ENCODE measurements at regions not wholly inside any gene's neighbourhood (a gene's known extent, or its start where the extent isn't known, plus 50 kb on each side); places are given as distances from the start of the nearest gene placed in this dataset.

DNA sequence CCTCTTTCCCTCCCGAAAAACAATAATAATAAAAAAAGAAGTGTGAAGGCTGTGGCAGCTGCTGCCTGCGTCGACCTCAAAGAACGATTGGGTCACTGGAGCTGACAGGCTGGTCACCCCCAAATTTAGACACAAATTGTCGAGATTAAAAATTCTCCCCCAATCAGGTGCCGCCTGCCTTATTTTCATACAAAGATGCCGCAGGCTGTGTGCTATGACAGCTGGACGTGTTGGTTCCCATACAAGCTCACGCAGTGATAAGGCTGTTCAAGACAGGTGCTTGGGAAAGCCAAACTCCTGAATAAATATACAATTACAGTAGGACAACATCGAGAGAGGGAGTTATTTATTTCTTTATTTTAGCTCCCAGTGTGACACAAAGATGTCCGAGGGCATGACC, 1041.8 kb downstream of the VRK1 start:
- Histone ChIP-seq H2AFZ (ENCODE audit: low read length) (no peak overlapping the region), H3K36me3 (replicated peaks in 1 of 2; ENCODE audit: control insufficient read depth in 1 of 2, insufficient read depth in 2 of 2, low read length in 2 of 2) (no peaks in the 10 kb centered on the region), H3K4me1 (ENCODE audit: insufficient read depth, low read length) (no peaks in the 10 kb centered on the region), H3K79me2 (ENCODE audit: insufficient read depth, low read length) (no peaks in the 10 kb centered on the region), H4K20me1 (ENCODE audit: insufficient read depth, low read length) (no peaks in the 10 kb centered on the region), H3K27me3 (ENCODE audit: control insufficient read depth in 1 of 2, insufficient read depth in 2 of 2, low read length in 2 of 2) (no peaks in the 10 kb centered on the region; a peak in 1 of 5 replicates), H3K27ac (ENCODE audit: extremely low read length, insufficient read depth, low read length) (no peak overlapping the region), H3K9me3 (ENCODE audit: low read length) (peaks cover 41% of the 10 kb centered on the region; the same call in 1 of the 2 replicates), H3K9ac (ENCODE audit: insufficient read depth, low read depth, low read length) (no peak overlapping the region), H3K4me2 (ENCODE audit: low read depth, low read length) (no peak overlapping the region), H3K4me3 (replicated peaks in 1 of 3; ENCODE audit: insufficient read depth in 1 of 3, low read depth in 2 of 3, low read length in 3 of 3) (no peak overlapping the region)
- 20% methylated on average over 11 of the region's 11 CpGs for WGBS (ENCODE audit: low lambda C conversion rate)
- FAIRE-seq: no peak
- intact Hi-C loops (cut with micrococcal nuclease; ENCODE audit: unreplicated experiment): no loop called here
- ChIA-PET CTCF (ENCODE audit: low intra/inter-chr PET ratio, low total read pairs) (no interaction called here), POLR2A (no interaction called here)
- no peak for DNase-seq (ENCODE audit: low spot score)
- no TSS peak for BruUV-seq (replicated peaks)
- in situ Hi-C loops (cut with HindIII; ENCODE audit: extremely low pct_ligation_motif_present, low pct_unique_long_range_greater_than_20kb): no loop called here
- TF ChIP-seq SNRNP70 (IDR thresholded peaks at IDR 0.05; ENCODE audit: low read depth, low read length): no peak
- no peak for TF ChIP-seq ZSCAN9 (CRISPR knock-in tag; IDR thresholded peaks at IDR 0.05; ENCODE audit: borderline replicate concordance)
- TF ChIP-seq, protein P1, sequence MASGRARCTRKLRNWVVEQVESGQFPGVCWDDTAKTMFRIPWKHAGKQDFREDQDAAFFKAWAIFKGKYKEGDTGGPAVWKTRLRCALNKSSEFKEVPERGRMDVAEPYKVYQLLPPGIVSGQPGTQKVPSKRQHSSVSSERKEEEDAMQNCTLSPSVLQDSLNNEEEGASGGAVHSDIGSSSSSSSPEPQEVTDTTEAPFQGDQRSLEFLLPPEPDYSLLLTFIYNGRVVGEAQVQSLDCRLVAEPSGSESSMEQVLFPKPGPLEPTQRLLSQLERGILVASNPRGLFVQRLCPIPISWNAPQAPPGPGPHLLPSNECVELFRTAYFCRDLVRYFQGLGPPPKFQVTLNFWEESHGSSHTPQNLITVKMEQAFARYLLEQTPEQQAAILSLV (CRISPR knock-in tag; IDR thresholded peaks at IDR 0.05; ENCODE audit: borderline replicate concordance): no peak
- TF ChIP-seq, protein P2, sequence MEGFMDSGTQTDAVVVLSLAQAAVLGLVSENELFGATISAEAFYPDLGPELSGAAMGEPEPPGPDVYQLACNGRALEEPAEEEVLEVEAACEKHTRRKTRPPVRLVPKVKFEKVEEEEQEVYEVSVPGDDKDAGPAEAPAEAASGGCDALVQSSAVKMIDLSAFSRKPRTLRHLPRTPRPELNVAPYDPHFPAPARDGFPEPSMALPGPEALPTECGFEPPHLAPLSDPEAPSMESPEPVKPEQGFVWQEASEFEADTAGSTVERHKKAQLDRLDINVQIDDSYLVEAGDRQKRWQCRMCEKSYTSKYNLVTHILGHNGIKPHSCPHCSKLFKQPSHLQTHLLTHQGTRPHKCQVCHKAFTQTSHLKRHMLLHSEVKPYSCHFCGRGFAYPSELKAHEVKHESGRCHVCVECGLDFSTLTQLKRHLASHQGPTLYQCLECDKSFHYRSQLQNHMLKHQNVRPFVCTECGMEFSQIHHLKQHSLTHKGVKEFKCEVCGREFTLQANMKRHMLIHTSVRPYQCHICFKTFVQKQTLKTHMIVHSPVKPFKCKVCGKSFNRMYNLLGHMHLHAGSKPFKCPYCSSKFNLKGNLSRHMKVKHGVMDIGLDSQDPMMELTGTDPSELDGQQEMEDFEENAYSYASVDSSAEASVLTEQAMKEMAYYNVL (CRISPR knock-in tag; IDR thresholded peaks at IDR 0.05; ENCODE audit: borderline replicate concordance): no peak
- no peak for TF ChIP-seq ZSCAN21 (CRISPR knock-in tag; IDR thresholded peaks at IDR 0.05; ENCODE audit: borderline replicate concordance)
- TF ChIP-seq KLF11 (CRISPR knock-in tag; IDR thresholded peaks at IDR 0.05): no peak
- no peak for ATAC-seq

DNA sequence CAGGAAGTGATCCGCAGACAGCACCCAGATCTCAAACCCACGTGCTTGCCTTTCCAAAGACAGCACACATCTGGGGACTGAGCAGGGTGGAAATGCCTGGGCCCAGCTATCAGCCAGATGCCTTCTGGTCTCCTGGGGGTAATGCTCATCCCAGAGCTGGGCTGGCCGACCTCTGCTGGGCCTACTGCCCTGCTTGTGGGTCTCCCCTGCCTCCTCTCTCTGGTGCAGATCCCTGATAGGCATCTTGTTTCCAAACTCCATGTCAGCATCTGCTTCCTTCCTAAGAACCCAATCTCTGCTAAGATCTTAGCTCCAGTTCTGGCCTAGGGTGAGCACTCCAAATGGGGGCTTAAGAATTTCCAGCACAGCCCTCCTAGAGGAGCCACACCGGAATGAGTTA, 1043.0 kb downstream of the VRK1 start:
- H3K4me1 ChIP-seq (ENCODE audit: insufficient read depth, low read length): no peaks in the 10 kb centered on the region
- POLR2A ChIA-PET: no interaction called here
- H2AFZ ChIP-seq (ENCODE audit: low read length): no peak overlapping the region
- no peak overlapping the region for H3K9ac ChIP-seq (ENCODE audit: insufficient read depth, low read depth, low read length)
- CTCF ChIA-PET (ENCODE audit: low intra/inter-chr PET ratio, low total read pairs): no interaction called here
- ATAC-seq: no peak
- DNase-seq (ENCODE audit: low spot score): no peak
- BruUV-seq (replicated peaks): no TSS peak
- WGBS (ENCODE audit: low lambda C conversion rate): 20% methylated on average over 1 of the region's 4 CpGs
- in situ Hi-C loops (cut with HindIII; ENCODE audit: extremely low pct_ligation_motif_present, low pct_unique_long_range_greater_than_20kb): no loop called here
- intact Hi-C loops (cut with micrococcal nuclease; ENCODE audit: unreplicated experiment): no loop called here
- H3K9me3 ChIP-seq (ENCODE audit: low read length): peaks cover 44% of the 10 kb centered on the region
- FAIRE-seq: no peak
- H3K79me2 ChIP-seq (ENCODE audit: insufficient read depth, low read length): no peaks in the 10 kb centered on the region
- H3K4me3 ChIP-seq (replicated peaks in 1 of 3; ENCODE audit: insufficient read depth in 1 of 3, low read depth in 2 of 3, low read length in 3 of 3): no peak overlapping the region
- H4K20me1 ChIP-seq (ENCODE audit: insufficient read depth, low read length): no peaks in the 10 kb centered on the region
- H3K27ac ChIP-seq (ENCODE audit: extremely low read length, insufficient read depth, low read length): no peak overlapping the region
- TF ChIP-seq FOXA1 (IDR thresholded peaks at IDR 0.05): no peak
- no peak for TF ChIP-seq FOXA1 (CRISPR knock-in tag; IDR thresholded peaks at IDR 0.05)
- no peaks in the 10 kb centered on the region for H3K36me3 ChIP-seq (replicated peaks in 1 of 2; ENCODE audit: control insufficient read depth in 1 of 2, insufficient read depth in 2 of 2, low read length in 2 of 2)
- H3K4me2 ChIP-seq (ENCODE audit: low read depth, low read length): no peak overlapping the region
- no peaks in the 10 kb centered on the region; a peak in 1 of 5 replicates for H3K27me3 ChIP-seq (ENCODE audit: control insufficient read depth in 1 of 2, insufficient read depth in 2 of 2, low read length in 2 of 2)

Data from HepG2 (cell line).